SK-N-SH (cell line): ENCODE measurements at regions not wholly inside any gene's neighbourhood (a gene's known extent, or its start where the extent isn't known, plus 50 kb on each side); places are given as distances from the start of the nearest gene placed in this dataset.

Experiments used
- CTCF ChIA-PET: fragments of 300-600, 350-600 bp; formaldehyde crosslinking; extraction: SDS; loops from one replicate; lab custom pipeline; 2021; lab: Yijun Ruan, JAX
- POLR2A ChIA-PET: fragments of 350-600 bp; sonication (Branson Sonifier 250); formaldehyde crosslinking; extraction: SDS; loops from one replicate; lab custom pipeline; 2020; ENCODE audit warnings: antibody characterized with exemption, inconsistent platforms; lab: Yijun Ruan, JAX
- DNase-seq: peaks from one replicate; pipeline ENCODE4 v3.0.0; 2012
- H2AFZ ChIP-seq: fragments of 200-600 bp; sonication (generic); 2 replicates; pipeline ENCODE4 v1.8.1; 2016; ENCODE audit warnings: antibody characterized with exemption, mild to moderate bottlenecking, low read depth
- H3F3A ChIP-seq: fragments of 200-600 bp; sonication (generic); replicated peaks from 2 replicates; pipeline ENCODE3; 2016; ENCODE audit warnings: antibody characterized with exemption, mild to moderate bottlenecking; ENCODE audit not compliant: insufficient read depth
- H3K27ac ChIP-seq, 2 experiments: fragments of 200-500 bp in 1 of 2; fragments of 200-600 bp in 1 of 2; sonication (Bioruptor generic) in 1 of 2; sonication (generic), shearing (Covaris generic) in 1 of 2; 2 replicates each; pipeline versions ENCODE4 v1.5.1 to v1.6.1; 2014 to 2016; ENCODE audit warnings: low read depth in 2 of 2, inconsistent platforms in 1 of 2, low read length in 1 of 2, mild to moderate bottlenecking in 1 of 2, mixed read lengths in 1 of 2
- H3K27me3 ChIP-seq: fragments of 200-600 bp; sonication (generic), shearing (Covaris generic); 2 replicates; pipeline ENCODE4 v1.6.1; 2016; ENCODE audit warnings: mixed run types; ENCODE audit not compliant: insufficient read depth
- H3K36me3 ChIP-seq, 2 experiments: fragments of 200-500 bp in 1 of 2; fragments of 200-600 bp in 1 of 2; sonication (Bioruptor generic) in 1 of 2; sonication (generic) in 1 of 2; replicated peaks in 1 of 2; 2 replicates each; pipeline versions ENCODE3 to v1.5.1; 2014 to 2016; ENCODE audit warnings: low read length in 1 of 2, mild to moderate bottlenecking in 1 of 2; ENCODE audit not compliant: insufficient read depth in 2 of 2, control insufficient read depth in 1 of 2
- H3K4me1 ChIP-seq, 2 experiments: fragments of 200-500 bp in 1 of 2; fragments of 200-600 bp in 1 of 2; sonication (Bioruptor generic) in 1 of 2; sonication (generic), shearing (Covaris generic) in 1 of 2; 2 replicates each; pipeline versions ENCODE4 v1.5.1 to v1.6.1; 2014 to 2016; ENCODE audit warnings: low read depth in 1 of 2, low read length in 1 of 2, mixed run types in 1 of 2; ENCODE audit not compliant: insufficient read depth in 2 of 2, control insufficient read depth in 1 of 2
- H3K4me2 ChIP-seq: fragments of 200-600 bp; sonication (generic), shearing (Covaris generic); 2 replicates; pipeline ENCODE4 v1.6.1; 2017; ENCODE audit warnings: mixed run types
- H3K4me3 ChIP-seq, 2 experiments: fragments of 200-500 bp in 1 of 2; fragments of 200-600 bp in 1 of 2; sonication (Bioruptor generic) in 1 of 2; sonication (generic), shearing (Covaris generic) in 1 of 2; 2 replicates each; pipeline versions ENCODE4 v1.5.1 to v1.8.1; 2014 to 2016; ENCODE audit warnings: low read depth in 2 of 2, inconsistent platforms in 1 of 2, low read length in 1 of 2, mild to moderate bottlenecking in 1 of 2, mixed read lengths in 1 of 2, moderate library complexity in 1 of 2
- H3K79me2 ChIP-seq: fragments of 200-600 bp; sonication (generic); 2 replicates; pipeline ENCODE4 v1.8.1; 2017; ENCODE audit warnings: mild to moderate bottlenecking; ENCODE audit not compliant: insufficient read depth
- H3K9ac ChIP-seq: fragments of 200-600 bp; sonication (generic); 2 replicates; pipeline ENCODE4 v1.6.1; 2017; ENCODE audit warnings: mixed run types
- H3K9me2 ChIP-seq: fragments of 200-600 bp; sonication (generic); 2 replicates; pipeline ENCODE4 v1.6.1; 2017; ENCODE audit warnings: mixed run types
- H3K9me3 ChIP-seq: fragments of 200-600 bp; sonication (generic); 2 replicates; pipeline ENCODE4 v1.6.1; 2017; ENCODE audit warnings: mixed run types, mild to moderate bottlenecking, moderate library complexity
- H4K20me1 ChIP-seq: fragments of 200-600 bp; sonication (generic); 2 replicates; pipeline ENCODE4 v1.6.1; 2017; ENCODE audit warnings: mild to moderate bottlenecking, mixed run types; ENCODE audit not compliant: insufficient read depth
- CHD2 ChIP-seq: fragments of 150-350 bp; IDR thresholded peaks from 2 replicates; pipeline ENCODE4 v1.6.1; 2018; ENCODE audit warnings: low read length; ENCODE audit not compliant: partially characterized antibody
- ELF1 ChIP-seq: IDR thresholded peaks from 2 replicates; pipeline ENCODE4 v1.4.0; 2012
- EZH2phosphoT487 ChIP-seq: fragments of 200-600 bp; sonication (generic); IDR thresholded peaks from 2 replicates; pipeline ENCODE4 v1.6.1; 2017; ENCODE audit warnings: low read depth, mixed run types, mild to moderate bottlenecking, antibody characterized with exemption, moderate library complexity, borderline replicate concordance
- FOSL2 ChIP-seq: IDR thresholded peaks from 2 replicates; pipeline ENCODE4 v1.4.0; 2012; ENCODE audit warnings: low read depth, mild to moderate bottlenecking, moderate library complexity, borderline replicate concordance
- FOXJ3 ChIP-seq: sonication (generic); formaldehyde crosslinking; IDR thresholded peaks from 2 replicates; pipeline ENCODE4 v1.5.1; 2020; ENCODE audit warnings: mild to moderate bottlenecking, missing genetic modification reagents
- FOXM1 ChIP-seq: IDR thresholded peaks from 2 replicates; pipeline ENCODE4 v1.4.0; 2012; ENCODE audit warnings: low read depth, mild to moderate bottlenecking
- GATA2 ChIP-seq: sonication (generic); formaldehyde crosslinking; IDR thresholded peaks from 2 replicates; pipeline ENCODE4 v1.5.0; 2020; ENCODE audit warnings: mild to moderate bottlenecking, missing genetic modification reagents
- JUND ChIP-seq: IDR thresholded peaks from 2 replicates; pipeline ENCODE4 v1.4.0; 2012
- MEF2A ChIP-seq: IDR thresholded peaks from 2 replicates; pipeline ENCODE4 v1.4.0; 2012; ENCODE audit warnings: low read depth, borderline replicate concordance
- MXI1 ChIP-seq: IDR thresholded peaks from 2 replicates; pipeline ENCODE4 v1.6.1; 2012; ENCODE audit warnings: mild to moderate bottlenecking, low read depth, low read length, improper control_type of control experiment
- NRF1 ChIP-seq: IDR thresholded peaks from 2 replicates; pipeline ENCODE4 v1.6.1; 2012; ENCODE audit warnings: low read depth, mild to moderate bottlenecking, low read length
- POLR2AphosphoS5 ChIP-seq: IDR thresholded peaks from 2 replicates; pipeline ENCODE4 v1.6.1; 2012; ENCODE audit warnings: low read depth, low read length
- RAD21 ChIP-seq: IDR thresholded peaks from 2 replicates; pipeline ENCODE4 v1.6.1; 2012; ENCODE audit warnings: mild to moderate bottlenecking, low read length
- RCOR1 ChIP-seq: fragments of 150-350 bp; IDR thresholded peaks from 2 replicates; pipeline ENCODE4 v1.6.1; 2017; ENCODE audit warnings: antibody characterized with exemption, low read length
- RFX5 ChIP-seq: IDR thresholded peaks from 2 replicates; pipeline ENCODE4 v1.6.1; 2012; ENCODE audit warnings: mild to moderate bottlenecking, improper control_type of control experiment, low read length
- SIN3A ChIP-seq: IDR thresholded peaks from 2 replicates; pipeline ENCODE4 v1.6.1; 2012; ENCODE audit warnings: low read depth, mild to moderate bottlenecking, low read length, moderate library complexity, borderline replicate concordance
- TAF1 ChIP-seq: IDR thresholded peaks from 2 replicates; pipeline ENCODE4 v1.6.1; 2012; ENCODE audit warnings: low read depth, mild to moderate bottlenecking, low read length, moderate library complexity, borderline replicate concordance
- WGBS: methylation state at CpG from one replicate; pipeline ENCODE4 v1.1.6; 2017; ENCODE audit warnings: low lambda C conversion rate; 5-methylcytosine and 5-hydroxymethylcytosine counted together
- TF ChIP-seq, protein P1 (sequence below): fragments of 200-600 bp; sonication (generic); IDR thresholded peaks from 2 replicates; pipeline ENCODE4 v1.6.1; 2017; ENCODE audit warnings: antibody characterized with exemption, mild to moderate bottlenecking, moderate library complexity
- TF ChIP-seq, protein P2 (sequence below): fragments of 150-350 bp; IDR thresholded peaks from 2 replicates; pipeline ENCODE4 v1.6.1; 2016; ENCODE audit warnings: mild to moderate bottlenecking, low read depth, low read length
- TF ChIP-seq, protein P3 (sequence below): IDR thresholded peaks from 2 replicates; pipeline ENCODE4 v1.4.0; 2012; ENCODE audit warnings: low read depth
- TF ChIP-seq, protein P4 (sequence below): IDR thresholded peaks from 2 replicates; pipeline ENCODE4 v1.4.0; 2012; ENCODE audit warnings: low read depth, borderline replicate concordance
- TF ChIP-seq, protein P5 (sequence below): fragments of 150-350 bp; IDR thresholded peaks from 2 replicates; pipeline ENCODE4 v1.6.1; 2017; ENCODE audit warnings: antibody characterized with exemption, low read length, low read depth, borderline replicate concordance

DNA sequence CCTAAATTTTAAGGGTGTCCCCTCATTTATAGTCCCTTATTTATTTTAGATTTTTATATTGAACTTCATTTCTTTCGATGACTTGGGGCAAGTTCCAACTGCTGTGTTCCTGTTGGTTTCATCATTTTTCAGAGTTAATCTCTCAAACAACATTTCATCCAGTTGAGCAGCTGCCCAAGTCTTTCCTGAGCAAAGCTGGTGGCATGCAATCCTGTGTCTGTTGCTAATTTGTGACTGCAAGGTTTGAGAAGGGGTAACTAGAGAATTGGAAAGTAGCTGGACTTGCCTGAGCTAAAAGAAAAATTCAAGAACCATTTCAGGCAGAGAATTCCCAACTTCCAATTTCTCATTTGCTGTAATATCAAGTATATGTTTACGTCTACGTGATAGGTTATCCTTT, 881.5 kb upstream of the SLC35B3 start:
- H2AFZ ChIP-seq = no peak overlapping the region
- no peaks in the 10 kb centered on the region for H3K79me2 ChIP-seq
- no peaks in the 10 kb centered on the region for H3F3A ChIP-seq
- H3K27me3 ChIP-seq = peaks cover 6% of the 10 kb centered on the region; the same call in 1 of the 2 replicates
- DNase-seq = no peak
- no peaks in the 10 kb centered on the region for H3K9me3 ChIP-seq
- H3K4me1 ChIP-seq = no peaks in the 10 kb centered on the region
- H3K4me2 ChIP-seq = no peak overlapping the region
- H4K20me1 ChIP-seq = no peaks in the 10 kb centered on the region
- no peaks in the 10 kb centered on the region for H3K9me2 ChIP-seq
- CTCF ChIA-PET = no interaction called here
- H3K9ac ChIP-seq = no peak overlapping the region
- POLR2A ChIA-PET = no interaction called here
- H3K27ac ChIP-seq = no peak overlapping the region
- 33% methylated on average over 3 of the region's 3 CpGs for WGBS
- H3K36me3 ChIP-seq = no peaks in the 10 kb centered on the region
- H3K4me3 ChIP-seq = no peak overlapping the region
- no peak for TF ChIP-seq GATA2
- TF ChIP-seq SIN3A = no peak
- no peak for TF ChIP-seq CHD2
- no peak for TF ChIP-seq MEF2A
- no peak for TF ChIP-seq FOXM1
- TF ChIP-seq, protein P1, sequence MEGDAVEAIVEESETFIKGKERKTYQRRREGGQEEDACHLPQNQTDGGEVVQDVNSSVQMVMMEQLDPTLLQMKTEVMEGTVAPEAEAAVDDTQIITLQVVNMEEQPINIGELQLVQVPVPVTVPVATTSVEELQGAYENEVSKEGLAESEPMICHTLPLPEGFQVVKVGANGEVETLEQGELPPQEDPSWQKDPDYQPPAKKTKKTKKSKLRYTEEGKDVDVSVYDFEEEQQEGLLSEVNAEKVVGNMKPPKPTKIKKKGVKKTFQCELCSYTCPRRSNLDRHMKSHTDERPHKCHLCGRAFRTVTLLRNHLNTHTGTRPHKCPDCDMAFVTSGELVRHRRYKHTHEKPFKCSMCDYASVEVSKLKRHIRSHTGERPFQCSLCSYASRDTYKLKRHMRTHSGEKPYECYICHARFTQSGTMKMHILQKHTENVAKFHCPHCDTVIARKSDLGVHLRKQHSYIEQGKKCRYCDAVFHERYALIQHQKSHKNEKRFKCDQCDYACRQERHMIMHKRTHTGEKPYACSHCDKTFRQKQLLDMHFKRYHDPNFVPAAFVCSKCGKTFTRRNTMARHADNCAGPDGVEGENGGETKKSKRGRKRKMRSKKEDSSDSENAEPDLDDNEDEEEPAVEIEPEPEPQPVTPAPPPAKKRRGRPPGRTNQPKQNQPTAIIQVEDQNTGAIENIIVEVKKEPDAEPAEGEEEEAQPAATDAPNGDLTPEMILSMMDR = no peak
- no peak for TF ChIP-seq RFX5
- no peak for TF ChIP-seq FOSL2
- TF ChIP-seq, protein P2, sequence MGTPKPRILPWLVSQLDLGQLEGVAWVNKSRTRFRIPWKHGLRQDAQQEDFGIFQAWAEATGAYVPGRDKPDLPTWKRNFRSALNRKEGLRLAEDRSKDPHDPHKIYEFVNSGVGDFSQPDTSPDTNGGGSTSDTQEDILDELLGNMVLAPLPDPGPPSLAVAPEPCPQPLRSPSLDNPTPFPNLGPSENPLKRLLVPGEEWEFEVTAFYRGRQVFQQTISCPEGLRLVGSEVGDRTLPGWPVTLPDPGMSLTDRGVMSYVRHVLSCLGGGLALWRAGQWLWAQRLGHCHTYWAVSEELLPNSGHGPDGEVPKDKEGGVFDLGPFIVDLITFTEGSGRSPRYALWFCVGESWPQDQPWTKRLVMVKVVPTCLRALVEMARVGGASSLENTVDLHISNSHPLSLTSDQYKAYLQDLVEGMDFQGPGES = no peak
- TF ChIP-seq NRF1 = no peak
- no peak for TF ChIP-seq TAF1
- TF ChIP-seq, protein P3, sequence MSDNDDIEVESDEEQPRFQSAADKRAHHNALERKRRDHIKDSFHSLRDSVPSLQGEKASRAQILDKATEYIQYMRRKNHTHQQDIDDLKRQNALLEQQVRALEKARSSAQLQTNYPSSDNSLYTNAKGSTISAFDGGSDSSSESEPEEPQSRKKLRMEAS = no peak
- TF ChIP-seq RCOR1 = no peak

DNA sequence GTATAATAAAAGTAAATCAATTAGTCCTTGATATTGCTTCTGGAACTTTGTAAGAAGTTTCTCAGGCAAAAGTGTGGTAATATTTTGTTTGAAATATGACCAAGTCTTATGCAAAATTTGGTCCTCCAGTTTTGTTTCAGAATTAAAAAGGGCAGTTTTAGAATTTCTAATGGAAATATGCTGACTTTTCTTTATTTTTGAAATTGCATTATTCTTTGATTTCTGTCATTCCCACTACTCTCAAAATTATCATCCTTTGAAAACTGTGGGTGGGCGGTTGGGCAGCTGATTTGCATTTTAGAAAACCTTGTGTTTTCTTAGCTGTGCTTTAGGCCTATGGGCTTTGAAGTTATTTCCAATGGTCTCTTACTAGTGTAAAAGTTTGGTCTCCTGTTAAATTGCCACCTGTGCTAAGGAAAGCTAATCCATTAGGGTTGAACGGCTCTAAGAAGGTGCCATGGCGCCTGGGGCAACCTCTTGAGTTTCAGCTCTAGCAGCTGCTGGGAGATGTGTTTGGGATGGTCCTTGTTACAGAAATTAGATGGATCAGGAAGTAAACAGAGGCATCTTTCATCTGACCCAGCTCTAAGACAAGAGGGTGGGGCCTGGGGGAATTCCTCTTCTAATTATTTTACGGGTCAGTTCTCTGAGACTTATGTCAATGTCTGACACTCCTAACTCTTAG, 880.8 kb upstream of the SLC35B3 start:
- POLR2A ChIA-PET = no interaction called here
- H3K9ac ChIP-seq = no peak overlapping the region
- no peaks in the 10 kb centered on the region for H3K79me2 ChIP-seq
- H3K9me3 ChIP-seq = no peaks in the 10 kb centered on the region
- CTCF ChIA-PET = no interaction called here
- no peaks in the 10 kb centered on the region for H4K20me1 ChIP-seq
- H2AFZ ChIP-seq = no peak overlapping the region
- H3K9me2 ChIP-seq = no peaks in the 10 kb centered on the region
- H3F3A ChIP-seq = no peaks in the 10 kb centered on the region
- no peak overlapping the region for H3K27ac ChIP-seq
- DNase-seq = no peak
- H3K4me3 ChIP-seq = no peak overlapping the region
- H3K4me2 ChIP-seq = no peak overlapping the region
- no peaks in the 10 kb centered on the region for H3K36me3 ChIP-seq
- no peaks in the 10 kb centered on the region for H3K4me1 ChIP-seq
- WGBS = 20% methylated on average over 4 of the region's 4 CpGs
- H3K27me3 ChIP-seq = peaks cover 6% of the 10 kb centered on the region; the same call in 1 of the 2 replicates
- no peak for TF ChIP-seq EZH2phosphoT487
- no peak for TF ChIP-seq ELF1
- TF ChIP-seq, protein P4, sequence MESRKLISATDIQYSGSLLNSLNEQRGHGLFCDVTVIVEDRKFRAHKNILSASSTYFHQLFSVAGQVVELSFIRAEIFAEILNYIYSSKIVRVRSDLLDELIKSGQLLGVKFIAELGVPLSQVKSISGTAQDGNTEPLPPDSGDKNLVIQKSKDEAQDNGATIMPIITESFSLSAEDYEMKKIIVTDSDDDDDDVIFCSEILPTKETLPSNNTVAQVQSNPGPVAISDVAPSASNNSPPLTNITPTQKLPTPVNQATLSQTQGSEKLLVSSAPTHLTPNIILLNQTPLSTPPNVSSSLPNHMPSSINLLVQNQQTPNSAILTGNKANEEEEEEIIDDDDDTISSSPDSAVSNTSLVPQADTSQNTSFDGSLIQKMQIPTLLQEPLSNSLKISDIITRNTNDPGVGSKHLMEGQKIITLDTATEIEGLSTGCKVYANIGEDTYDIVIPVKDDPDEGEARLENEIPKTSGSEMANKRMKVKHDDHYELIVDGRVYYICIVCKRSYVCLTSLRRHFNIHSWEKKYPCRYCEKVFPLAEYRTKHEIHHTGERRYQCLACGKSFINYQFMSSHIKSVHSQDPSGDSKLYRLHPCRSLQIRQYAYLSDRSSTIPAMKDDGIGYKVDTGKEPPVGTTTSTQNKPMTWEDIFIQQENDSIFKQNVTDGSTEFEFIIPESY = no peak
- TF ChIP-seq MXI1 = no peak
- TF ChIP-seq TAF1 = no peak
- TF ChIP-seq, protein P5, sequence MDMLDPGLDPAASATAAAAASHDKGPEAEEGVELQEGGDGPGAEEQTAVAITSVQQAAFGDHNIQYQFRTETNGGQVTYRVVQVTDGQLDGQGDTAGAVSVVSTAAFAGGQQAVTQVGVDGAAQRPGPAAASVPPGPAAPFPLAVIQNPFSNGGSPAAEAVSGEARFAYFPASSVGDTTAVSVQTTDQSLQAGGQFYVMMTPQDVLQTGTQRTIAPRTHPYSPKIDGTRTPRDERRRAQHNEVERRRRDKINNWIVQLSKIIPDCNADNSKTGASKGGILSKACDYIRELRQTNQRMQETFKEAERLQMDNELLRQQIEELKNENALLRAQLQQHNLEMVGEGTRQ = no peak
- no peak for TF ChIP-seq FOXJ3 (CRISPR knock-in tag)
- no peak for TF ChIP-seq JUND
- no peak for TF ChIP-seq RCOR1
- TF ChIP-seq POLR2AphosphoS5 = no peak
- TF ChIP-seq GATA2 = no peak
- no peak for TF ChIP-seq RAD21
- TF ChIP-seq SIN3A = no peak
